SK-N-SH treated with all-trans-retinoic acid at 6 μM for 48 hours (cell line): ENCODE measurements at regions not wholly inside any gene's neighbourhood (a gene's known extent, or its start where the extent isn't known, plus 50 kb on each side); places are given as distances from the start of the nearest gene placed in this dataset.
"Not testable (repeated sequence)": the region's sequence is repeated elsewhere in the genome, so short reads cannot be mapped to it uniquely, and the experiment has no call there.

Experiments
- ATAC-seq: fragments of 200-7000 bp; cut with Tn5 transposase; 3 replicates; pipeline ENCODE4 v1.9.1; 2020; ENCODE audit warnings: mild to moderate bottlenecking, moderate library complexity
- ARNTL ChIP-seq: fragments of 450-650 bp; formaldehyde crosslinking; IDR thresholded peaks from 2 replicates; pipeline ENCODE4 v1.5.0; 2020; ENCODE audit warnings: low read depth, mild to moderate bottlenecking, moderate library complexity, borderline replicate concordance
- BACH2 ChIP-seq: fragments of 250-450 bp; sonication (Bioruptor Pico); IDR thresholded peaks from 2 replicates; pipeline ENCODE4 v1.9.0; 2021; ENCODE audit warnings: mild to moderate bottlenecking, borderline replicate concordance
- CSDC2 ChIP-seq: fragments of 250-450 bp; sonication (Bioruptor Pico); IDR thresholded peaks from 2 replicates; pipeline ENCODE4 v1.5.0; 2020; ENCODE audit warnings: mild to moderate bottlenecking, moderate library complexity
- ESRRG ChIP-seq: fragments of 250-450 bp; sonication (Bioruptor Pico); IDR thresholded peaks from 2 replicates; pipeline ENCODE4 v1.6.1; 2021; ENCODE audit warnings: mild to moderate bottlenecking
- GLIS3 ChIP-seq: fragments of 250-450 bp; sonication (Bioruptor Pico); IDR thresholded peaks from 2 replicates; pipeline ENCODE4 v1.5.0; 2020; ENCODE audit warnings: mild to moderate bottlenecking, moderate library complexity
- ISL1 ChIP-seq: fragments of 250-450 bp; sonication (Bioruptor Pico); IDR thresholded peaks from 2 replicates; pipeline ENCODE4 v2.1.2; 2022; ENCODE audit warnings: mild to moderate bottlenecking, moderate library complexity
- OSR1 ChIP-seq: fragments of 250-450 bp; sonication (Bioruptor Pico); IDR thresholded peaks from 2 replicates; pipeline ENCODE4 v1.8.0; 2022; ENCODE audit warnings: moderate library complexity, mild to moderate bottlenecking, inconsistent platforms
- PATZ1 ChIP-seq: fragments of 250-450 bp; sonication (Bioruptor Pico); IDR thresholded peaks from 2 replicates; pipeline ENCODE4 v1.8.0; 2020; ENCODE audit warnings: mild to moderate bottlenecking, moderate library complexity, borderline replicate concordance
- POU6F1 ChIP-seq: fragments of 250-450 bp; sonication (Bioruptor Pico); IDR thresholded peaks from 2 replicates; pipeline ENCODE4 v1.8.0; 2021; ENCODE audit warnings: low read depth, mild to moderate bottlenecking, moderate library complexity, borderline replicate concordance
- PPARA ChIP-seq: fragments of 250-450 bp; sonication (Bioruptor Pico); IDR thresholded peaks from 2 replicates; pipeline ENCODE4 v1.5.0; 2020; ENCODE audit warnings: mild to moderate bottlenecking, borderline replicate concordance
- SNAI2 ChIP-seq: fragments of 250-450 bp; sonication (Bioruptor Pico); IDR thresholded peaks from 2 replicates; pipeline ENCODE4 v1.5.0; 2020; ENCODE audit warnings: mild to moderate bottlenecking, moderate library complexity
- TCF4 ChIP-seq: fragments of 250-450 bp; sonication (Bioruptor Pico); IDR thresholded peaks from 2 replicates; pipeline ENCODE4 v1.8.0; 2021; ENCODE audit warnings: mild to moderate bottlenecking, moderate library complexity, borderline replicate concordance
- TOX ChIP-seq: fragments of 250-450 bp; sonication (Bioruptor Pico); IDR thresholded peaks from 2 replicates; pipeline ENCODE4 v1.8.0; 2021; ENCODE audit warnings: mild to moderate bottlenecking, moderate library complexity, borderline replicate concordance
- ZC3H10 ChIP-seq: fragments of 250-450 bp; sonication (Bioruptor Pico); IDR thresholded peaks from 2 replicates; pipeline ENCODE4 v1.5.1; 2021; ENCODE audit warnings: mild to moderate bottlenecking, moderate library complexity
- ZFP30 ChIP-seq: fragments of 450-650 bp; formaldehyde crosslinking; IDR thresholded peaks from 2 replicates; pipeline ENCODE4 v1.5.0; 2022; ENCODE audit warnings: mild to moderate bottlenecking, moderate library complexity
- ZNF565 ChIP-seq: fragments of 450-650 bp; formaldehyde crosslinking; conservative IDR thresholded peaks from 2 replicates; pipeline ENCODE4 v1.5.0; 2020; ENCODE audit warnings: low read depth, mild to moderate bottlenecking, moderate library complexity
- ZNF70 ChIP-seq: fragments of 450-650 bp; formaldehyde crosslinking; IDR thresholded peaks from 2 replicates; pipeline ENCODE4 v1.5.0; 2020; ENCODE audit warnings: mild to moderate bottlenecking, moderate library complexity
- ZNF8 ChIP-seq: fragments of 450-650 bp; formaldehyde crosslinking; IDR thresholded peaks from 2 replicates; pipeline ENCODE4 v1.5.0; 2020; ENCODE audit warnings: mild to moderate bottlenecking, moderate library complexity
- TF ChIP-seq, protein P1 (sequence below): fragments of 250-450 bp; sonication (Bioruptor Pico); IDR thresholded peaks from 2 replicates; pipeline ENCODE4 v1.5.0; 2020; ENCODE audit warnings: mild to moderate bottlenecking, moderate library complexity
- TF ChIP-seq, protein P2 (sequence below): fragments of 250-450 bp; sonication (Bioruptor Pico); IDR thresholded peaks from 2 replicates; pipeline ENCODE4 v1.5.1; 2020; ENCODE audit warnings: low read depth, mild to moderate bottlenecking, moderate library complexity

- no peak for TF ChIP-seq OSR1 (CRISPR knock-in tag)
- no peak for TF ChIP-seq ESRRG (CRISPR knock-in tag)
- no peak for TF ChIP-seq CSDC2
- no peak for TF ChIP-seq ISL1 (CRISPR knock-in tag)
- no peak for TF ChIP-seq ZNF565
- no peak for TF ChIP-seq GLIS3 (CRISPR knock-in tag)
- no peak for TF ChIP-seq PATZ1 (CRISPR knock-in tag)
- no peak for TF ChIP-seq BACH2 (CRISPR knock-in tag)
- no peak for TF ChIP-seq ZFP30
- no peak for TF ChIP-seq PPARA (CRISPR knock-in tag)
- TF ChIP-seq TOX (CRISPR knock-in tag) = no peak
- no peak for TF ChIP-seq ZNF70 (CRISPR knock-in tag)
- no peak for TF ChIP-seq TCF4 (CRISPR knock-in tag)
- TF ChIP-seq ZNF8 (CRISPR knock-in tag) = no peak
- TF ChIP-seq POU6F1 (CRISPR knock-in tag) = no peak
- TF ChIP-seq SNAI2 (CRISPR knock-in tag) = no peak
- TF ChIP-seq, protein P1, sequence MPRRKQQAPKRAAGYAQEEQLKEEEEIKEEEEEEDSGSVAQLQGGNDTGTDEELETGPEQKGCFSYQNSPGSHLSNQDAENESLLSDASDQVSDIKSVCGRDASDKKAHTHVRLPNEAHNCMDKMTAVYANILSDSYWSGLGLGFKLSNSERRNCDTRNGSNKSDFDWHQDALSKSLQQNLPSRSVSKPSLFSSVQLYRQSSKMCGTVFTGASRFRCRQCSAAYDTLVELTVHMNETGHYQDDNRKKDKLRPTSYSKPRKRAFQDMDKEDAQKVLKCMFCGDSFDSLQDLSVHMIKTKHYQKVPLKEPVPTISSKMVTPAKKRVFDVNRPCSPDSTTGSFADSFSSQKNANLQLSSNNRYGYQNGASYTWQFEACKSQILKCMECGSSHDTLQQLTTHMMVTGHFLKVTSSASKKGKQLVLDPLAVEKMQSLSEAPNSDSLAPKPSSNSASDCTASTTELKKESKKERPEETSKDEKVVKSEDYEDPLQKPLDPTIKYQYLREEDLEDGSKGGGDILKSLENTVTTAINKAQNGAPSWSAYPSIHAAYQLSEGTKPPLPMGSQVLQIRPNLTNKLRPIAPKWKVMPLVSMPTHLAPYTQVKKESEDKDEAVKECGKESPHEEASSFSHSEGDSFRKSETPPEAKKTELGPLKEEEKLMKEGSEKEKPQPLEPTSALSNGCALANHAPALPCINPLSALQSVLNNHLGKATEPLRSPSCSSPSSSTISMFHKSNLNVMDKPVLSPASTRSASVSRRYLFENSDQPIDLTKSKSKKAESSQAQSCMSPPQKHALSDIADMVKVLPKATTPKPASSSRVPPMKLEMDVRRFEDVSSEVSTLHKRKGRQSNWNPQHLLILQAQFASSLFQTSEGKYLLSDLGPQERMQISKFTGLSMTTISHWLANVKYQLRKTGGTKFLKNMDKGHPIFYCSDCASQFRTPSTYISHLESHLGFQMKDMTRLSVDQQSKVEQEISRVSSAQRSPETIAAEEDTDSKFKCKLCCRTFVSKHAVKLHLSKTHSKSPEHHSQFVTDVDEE (CRISPR knock-in tag) = no peak
- TF ChIP-seq ZC3H10 (CRISPR knock-in tag) = no peak
- TF ChIP-seq, all 23 proteins: peak for 0
These were observed 291.1 kb upstream of the LYZL1 start for GRCh38 chr10:28997734-28998133.

GRCh38 chr10:29001801-29002200 lies 287.1 kb upstream of the LYZL1 start:
- ATAC-seq = no peak
- no peak for TF ChIP-seq POU6F1 (CRISPR knock-in tag)
- TF ChIP-seq PPARA (CRISPR knock-in tag) = no peak

More at GRCh38 chr10:28997734-28998133, 291.1 kb upstream of the LYZL1 start:
- no peak for ATAC-seq

DNA sequence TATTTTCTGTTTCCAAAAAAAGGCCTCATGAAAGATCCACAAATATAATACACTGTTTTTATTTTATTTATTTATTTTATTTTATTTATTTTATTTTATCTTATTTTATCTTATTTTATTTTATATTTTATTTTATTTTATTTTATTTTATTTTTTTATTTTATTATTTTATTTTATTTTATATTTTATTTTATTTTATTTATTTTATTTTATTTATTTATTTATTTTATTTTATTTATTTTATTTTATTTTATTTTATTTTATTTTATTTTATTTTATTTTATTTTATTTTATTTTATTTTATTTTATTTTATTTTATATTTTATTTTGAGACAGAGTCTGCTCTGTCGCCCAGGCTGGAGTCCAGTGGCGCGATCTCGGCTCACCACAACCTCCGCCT lies 285.9 kb upstream of the LYZL1 start:
- ATAC-seq = not testable (repeated sequence)

DNA sequence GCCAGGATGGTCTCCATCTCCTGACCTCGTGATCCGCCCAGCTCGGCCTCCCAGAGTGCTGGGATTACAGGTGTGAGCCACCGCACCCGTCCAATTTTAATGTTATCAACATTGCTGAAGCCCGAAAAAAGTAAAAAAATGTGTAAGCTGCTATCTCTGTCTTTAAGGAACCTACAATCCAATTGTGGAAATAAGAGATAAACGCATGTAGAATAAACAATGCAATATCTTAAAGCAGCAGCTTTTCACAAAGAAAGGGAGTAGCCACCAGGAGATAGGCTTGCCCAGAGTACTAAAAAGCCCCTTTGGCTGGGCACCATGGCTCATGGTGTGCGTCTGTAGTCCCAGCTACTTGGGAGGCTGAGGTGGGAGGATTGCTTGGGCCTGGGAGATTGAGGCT lies 282.9 kb upstream of the LYZL1 start:
- ATAC-seq = no peak
- no peak for TF ChIP-seq ESRRG (CRISPR knock-in tag)
- no peak for TF ChIP-seq POU6F1 (CRISPR knock-in tag)
- no peak for TF ChIP-seq ISL1 (CRISPR knock-in tag)
- TF ChIP-seq ZFP30 = no peak
- no peak for TF ChIP-seq ARNTL (CRISPR knock-in tag)
- TF ChIP-seq, protein P2, sequence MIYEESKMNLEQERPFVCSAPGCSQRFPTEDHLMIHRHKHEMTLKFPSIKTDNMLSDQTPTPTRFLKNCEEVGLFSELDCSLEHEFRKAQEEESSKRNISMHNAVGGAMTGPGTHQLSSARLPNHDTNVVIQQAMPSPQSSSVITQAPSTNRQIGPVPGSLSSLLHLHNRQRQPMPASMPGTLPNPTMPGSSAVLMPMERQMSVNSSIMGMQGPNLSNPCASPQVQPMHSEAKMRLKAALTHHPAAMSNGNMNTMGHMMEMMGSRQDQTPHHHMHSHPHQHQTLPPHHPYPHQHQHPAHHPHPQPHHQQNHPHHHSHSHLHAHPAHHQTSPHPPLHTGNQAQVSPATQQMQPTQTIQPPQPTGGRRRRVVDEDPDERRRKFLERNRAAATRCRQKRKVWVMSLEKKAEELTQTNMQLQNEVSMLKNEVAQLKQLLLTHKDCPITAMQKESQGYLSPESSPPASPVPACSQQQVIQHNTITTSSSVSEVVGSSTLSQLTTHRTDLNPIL (CRISPR knock-in tag) = no peak
- no peak for TF ChIP-seq ZNF565
- TF ChIP-seq ZNF70 (CRISPR knock-in tag) = no peak
- no peak for TF ChIP-seq PATZ1 (CRISPR knock-in tag)
- TF ChIP-seq, all 23 proteins: peak for 0
